Natural killer cell (primary cell): ENCODE measurements at regions not wholly inside any gene's neighbourhood (a gene's known extent, or its start where the extent isn't known, plus 50 kb on each side); places are given as distances from the start of the nearest gene placed in this dataset.

ENCODE experiments used
- ATAC-seq, 3 donors: fragments of 150-1000 bp in 2 of 3; fragments of 200-7000 bp in 1 of 3; cut with Tn5 transposase; 1 replicate in 1 of 3; 2 replicates in 2 of 3; pipeline ENCODE4 v1.10.0; 2021; ENCODE audit warnings: mild to moderate bottlenecking in 2 of 3, moderate library complexity in 2 of 3
- DNase-seq, 2 donors: peaks; one replicate each; pipeline versions ENCODE4 v3.0.0 to v3.0.0-alpha.2; 2013 to 2021; ENCODE audit warnings: mixed read lengths in 1 of 2
- H3K27ac ChIP-seq: one replicate; pipeline ENCODE4 v1.5.1; 2013; ENCODE audit warnings: mild to moderate bottlenecking, low read length
- H3K27me3 ChIP-seq: one replicate; pipeline ENCODE4 v1.6.1; 2013; ENCODE audit warnings: low read length; ENCODE audit not compliant: control insufficient read depth, insufficient read depth
- H3K36me3 ChIP-seq: one replicate; pipeline ENCODE4 v1.6.1; 2013; ENCODE audit warnings: low read length; ENCODE audit not compliant: control insufficient read depth, insufficient read depth
- H3K4me1 ChIP-seq: one replicate; pipeline ENCODE4 v1.6.1; 2013; ENCODE audit warnings: low read length; ENCODE audit not compliant: control insufficient read depth, insufficient read depth
- H3K4me3 ChIP-seq: one replicate; pipeline ENCODE4 v1.5.1; 2013; ENCODE audit warnings: low read length
- H3K9me3 ChIP-seq: one replicate; pipeline ENCODE4 v1.6.1; 2013; ENCODE audit warnings: low read length; ENCODE audit not compliant: control insufficient read depth, insufficient read depth
- H3K27ac Mint-ChIP-seq, 2 donors: one replicate each; pipeline ENCODE4 v1.8.0; 2022; ENCODE audit warnings: mild to moderate bottlenecking in 2 of 2, mixed read lengths in 2 of 2, moderate library complexity in 1 of 2
- H3K27me3 Mint-ChIP-seq, 2 donors: one replicate each; pipeline ENCODE4 v1.8.0; 2022; ENCODE audit warnings: low read depth in 2 of 2, mixed read lengths in 2 of 2
- H3K36me3 Mint-ChIP-seq: one replicate; pipeline ENCODE4 v1.8.0; 2022; ENCODE audit warnings: mixed read lengths
- H3K4me1 Mint-ChIP-seq, 2 donors: one replicate each; pipeline ENCODE4 v1.8.0; 2022; ENCODE audit warnings: mixed read lengths in 2 of 2
- H3K4me3 Mint-ChIP-seq: one replicate; pipeline ENCODE4 v1.8.0; 2022; ENCODE audit warnings: mild to moderate bottlenecking, moderate library complexity, mixed read lengths
- H3K9me3 Mint-ChIP-seq, 2 donors: one replicate each; pipeline ENCODE4 v1.8.0; 2022; ENCODE audit warnings: mixed read lengths in 2 of 2
- WGBS: methylation state at CpG from one replicate; pipeline ENCODE4 v1.1.7; 2013; ENCODE audit warnings: missing lambda C conversion rate; ENCODE audit not compliant: insufficient coverage; 5-methylcytosine and 5-hydroxymethylcytosine counted together
- intact Hi-C: fragments of 100-400 bp; cut with micrococcal nuclease; formaldehyde crosslinking; loops from one replicate; pipeline ENCODE4 v1.14.2; 2022
- TF ChIP-seq, protein P1 (sequence below): fragments of 200-600 bp; IDR thresholded peaks from one replicate; pipeline ENCODE4 v1.8.0; 2022; ENCODE audit warnings: antibody characterized with exemption

DNA sequence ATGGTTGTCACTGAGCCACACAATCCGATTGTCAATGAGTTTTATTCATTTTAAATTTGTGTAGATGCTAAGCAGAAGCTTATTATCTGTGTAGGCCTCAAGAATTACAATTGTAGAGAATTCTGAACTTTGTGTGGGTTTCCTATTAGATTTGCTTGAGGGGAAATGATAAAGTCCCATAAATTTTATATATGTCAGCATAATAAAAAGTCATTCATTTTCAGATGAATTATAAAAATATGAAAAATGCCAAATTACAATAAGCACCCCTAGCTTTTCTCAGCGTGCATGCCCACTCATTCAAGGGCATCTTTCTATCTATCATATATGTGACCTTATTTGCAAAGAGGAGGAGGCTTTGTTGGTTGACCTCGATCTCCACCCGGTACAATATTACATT, 1041.1 kb upstream of the FOXG1 start:
- H3K27me3 ChIP-seq, result no peaks in the 10 kb centered on the region
- Mint-ChIP-seq H3K36me3 (no peaks in the 10 kb centered on the region), H3K4me3 (no peak overlapping the region), H3K27me3 (no peaks in the 10 kb centered on the region), H3K9me3 (peaks cover 10 to 20% of the 10 kb centered on the region in 2 donors), H3K4me1 (no peaks in the 10 kb centered on the region), H3K27ac (no peak overlapping the region)
- ATAC-seq (no peak), DNase-seq (no peak)
- H3K9me3 ChIP-seq, result no peaks in the 10 kb centered on the region
- H3K36me3 ChIP-seq, result no peaks in the 10 kb centered on the region
- no peak overlapping the region for H3K4me3 ChIP-seq
- WGBS, result 64% methylated on average over 2 of the region's 4 CpGs
- TF ChIP-seq, protein P1, sequence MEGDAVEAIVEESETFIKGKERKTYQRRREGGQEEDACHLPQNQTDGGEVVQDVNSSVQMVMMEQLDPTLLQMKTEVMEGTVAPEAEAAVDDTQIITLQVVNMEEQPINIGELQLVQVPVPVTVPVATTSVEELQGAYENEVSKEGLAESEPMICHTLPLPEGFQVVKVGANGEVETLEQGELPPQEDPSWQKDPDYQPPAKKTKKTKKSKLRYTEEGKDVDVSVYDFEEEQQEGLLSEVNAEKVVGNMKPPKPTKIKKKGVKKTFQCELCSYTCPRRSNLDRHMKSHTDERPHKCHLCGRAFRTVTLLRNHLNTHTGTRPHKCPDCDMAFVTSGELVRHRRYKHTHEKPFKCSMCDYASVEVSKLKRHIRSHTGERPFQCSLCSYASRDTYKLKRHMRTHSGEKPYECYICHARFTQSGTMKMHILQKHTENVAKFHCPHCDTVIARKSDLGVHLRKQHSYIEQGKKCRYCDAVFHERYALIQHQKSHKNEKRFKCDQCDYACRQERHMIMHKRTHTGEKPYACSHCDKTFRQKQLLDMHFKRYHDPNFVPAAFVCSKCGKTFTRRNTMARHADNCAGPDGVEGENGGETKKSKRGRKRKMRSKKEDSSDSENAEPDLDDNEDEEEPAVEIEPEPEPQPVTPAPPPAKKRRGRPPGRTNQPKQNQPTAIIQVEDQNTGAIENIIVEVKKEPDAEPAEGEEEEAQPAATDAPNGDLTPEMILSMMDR, result no peak
- H3K27ac ChIP-seq, result no peak overlapping the region
- no peaks in the 10 kb centered on the region for H3K4me1 ChIP-seq
- intact Hi-C loops, result no loop called here

DNA sequence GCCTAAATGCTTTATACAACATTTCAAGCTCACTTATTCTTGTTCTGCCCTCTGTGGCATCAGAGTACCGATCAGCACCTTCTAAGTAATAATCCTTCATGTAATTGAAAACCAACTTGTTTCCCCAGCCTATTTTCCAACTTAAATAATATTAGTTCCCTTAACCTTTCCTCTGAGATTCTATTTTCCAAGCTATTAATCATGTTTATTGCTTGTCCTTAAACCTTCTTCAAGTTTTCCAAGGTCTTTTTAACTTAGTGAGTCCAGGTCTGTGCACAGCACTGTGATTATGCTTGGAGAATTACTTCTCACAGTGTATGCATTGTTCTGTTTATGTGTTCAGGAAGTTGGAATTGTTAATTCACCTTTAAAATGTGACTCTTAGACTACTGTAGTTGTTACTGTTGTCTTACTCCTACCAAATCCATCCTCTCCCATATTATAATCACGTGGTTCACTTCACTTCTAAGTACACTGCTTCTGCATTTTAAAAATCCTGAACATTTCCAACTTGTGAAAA, 1039.3 kb upstream of the FOXG1 start:
- no peak overlapping the region for H3K27ac Mint-ChIP-seq
- peaks cover 12 to 16% of the 10 kb centered on the region in 2 donors for H3K9me3 Mint-ChIP-seq
- Histone ChIP-seq H3K4me3 (no peak overlapping the region), H3K9me3 (no peaks in the 10 kb centered on the region), H3K36me3 (no peaks in the 10 kb centered on the region), H3K27me3 (no peaks in the 10 kb centered on the region), H3K4me1 (no peaks in the 10 kb centered on the region), H3K27ac (no peak overlapping the region)
- no peaks in the 10 kb centered on the region for H3K4me1 Mint-ChIP-seq
- DNase-seq (no peak), ATAC-seq (no peak)
- intact Hi-C loops, result no loop called here
- no peaks in the 10 kb centered on the region for H3K27me3 Mint-ChIP-seq
- no peaks in the 10 kb centered on the region for H3K36me3 Mint-ChIP-seq
- TF ChIP-seq, protein P1, result no peak
- 66% methylated on average over 2 of the region's 2 CpGs for WGBS
- no peak overlapping the region for H3K4me3 Mint-ChIP-seq

DNA sequence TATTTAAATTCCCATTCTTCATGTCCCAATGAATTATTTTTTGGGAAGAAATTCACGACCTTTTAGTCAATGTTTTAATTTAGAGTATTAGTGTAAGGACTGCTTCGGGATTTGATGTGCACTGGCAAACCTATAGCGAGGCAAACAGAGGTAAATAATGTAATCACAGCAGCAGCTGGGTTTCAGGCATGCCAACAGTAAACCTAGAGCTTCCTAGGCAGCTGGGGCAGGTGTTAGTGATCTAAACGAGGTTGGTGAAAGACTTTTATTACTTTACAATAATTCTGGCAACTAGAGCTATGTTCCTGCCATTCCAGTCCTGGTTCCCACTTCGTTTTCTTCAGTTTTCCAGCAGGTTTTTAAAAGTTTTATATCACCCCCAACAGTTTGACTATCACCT, 1036.4 kb upstream of the FOXG1 start:
- Histone ChIP-seq H3K9me3 (no peaks in the 10 kb centered on the region), H3K4me1 (no peaks in the 10 kb centered on the region), H3K27me3 (no peaks in the 10 kb centered on the region), H3K27ac (no peak overlapping the region), H3K4me3 (no peak overlapping the region), H3K36me3 (no peaks in the 10 kb centered on the region)
- intact Hi-C loops, result no loop called here
- Mint-ChIP-seq H3K9me3 (peaks cover 9 to 10% of the 10 kb centered on the region in 2 donors), H3K4me3 (no peak overlapping the region), H3K4me1 (no peaks in the 10 kb centered on the region), H3K36me3 (no peaks in the 10 kb centered on the region), H3K27me3 (no peaks in the 10 kb centered on the region), H3K27ac (no peak overlapping the region)
- ATAC-seq, result no peak
- WGBS, result 59% methylated on average over 5 of the region's 5 CpGs
- TF ChIP-seq, protein P1, result no peak
- DNase-seq, result no peak

DNA sequence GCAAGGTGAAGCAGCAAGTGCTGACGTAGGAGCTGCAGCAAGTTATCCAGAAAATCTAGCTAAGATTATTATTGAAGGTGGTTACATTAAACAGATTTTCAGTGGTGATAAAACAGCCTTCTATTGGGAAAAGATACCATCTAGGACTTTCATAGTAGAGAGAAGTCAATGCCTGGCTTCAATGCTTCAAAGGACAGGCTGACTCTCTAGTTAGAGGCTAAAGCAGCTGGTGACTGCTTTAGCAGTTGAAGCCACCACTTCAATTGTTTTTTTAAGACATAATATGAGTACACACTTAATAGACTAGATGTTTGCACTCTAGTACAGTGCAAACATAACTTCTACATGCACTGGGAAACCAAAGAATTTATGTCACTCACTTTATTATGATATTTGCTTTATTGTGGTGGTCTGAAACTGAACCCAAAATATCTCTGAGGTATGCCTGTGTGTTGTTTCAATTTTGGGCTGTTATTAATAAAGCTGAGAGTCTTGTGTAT, 1026.9 kb upstream of the FOXG1 start:
- Mint-ChIP-seq H3K9me3 (peaks cover 5 to 10% of the 10 kb centered on the region in 2 donors), H3K27me3 (no peaks in the 10 kb centered on the region), H3K27ac (no peak overlapping the region), H3K36me3 (no peaks in the 10 kb centered on the region), H3K4me3 (no peak overlapping the region), H3K4me1 (no peaks in the 10 kb centered on the region)
- Histone ChIP-seq H3K4me1 (no peaks in the 10 kb centered on the region), H3K27me3 (no peaks in the 10 kb centered on the region), H3K36me3 (no peaks in the 10 kb centered on the region), H3K9me3 (peaks cover 6% of the 10 kb centered on the region), H3K4me3 (no peak overlapping the region), H3K27ac (no peak overlapping the region)
- 100% methylated on average over 1 of the region's 1 CpG for WGBS
- TF ChIP-seq, protein P1, result no peak
- intact Hi-C loops, result no loop called here
- DNase-seq (no peak), ATAC-seq (no peak)
